Activated CD4-positive, alpha-beta T cell treated with anti-CD3 and anti-CD28 coated beads for 48 hours (primary cell): ENCODE measurements at regions not wholly inside any gene's neighbourhood (a gene's known extent, or its start where the extent isn't known, plus 50 kb on each side); places are given as distances from the start of the nearest gene placed in this dataset.

Experiments
- DNase-seq: peaks from one replicate; pipeline ENCODE4 v3.0.0-alpha.2; 2020

- no peak for DNase-seq
These were observed 842.0 kb downstream of the HACE1 start for GRCh38 chr6:104017410-104018381.

GRCh38 chr6:104014163-104014959, 845.4 kb downstream of the HACE1 start:
- no peak for DNase-seq

- no peak for DNase-seq
These were observed 846.3 kb downstream of the HACE1 start for GRCh38 chr6:104013312-104013971.

- no peak for DNase-seq
These were observed 848.8 kb downstream of the HACE1 start for GRCh38 chr6:104010897-104011296.

- no peak for DNase-seq
These were observed 855.8 kb downstream of the HACE1 start for GRCh38 chr6:104003803-104004516.

GRCh38 chr6:103995571-103995970, 864.1 kb downstream of the HACE1 start:
- no peak for DNase-seq

GRCh38 chr6:103983860-103984259, 875.9 kb downstream of the HACE1 start:
- DNase-seq: no peak

- DNase-seq: no peak
These were observed 876.7 kb downstream of the HACE1 start for GRCh38 chr6:103983011-103983410.

GRCh38 chr6:103982574-103982973, 877.1 kb downstream of the HACE1 start:
- DNase-seq: no peak

- no peak for DNase-seq
These were observed 880.4 kb downstream of the HACE1 start for GRCh38 chr6:103979308-103979707.

GRCh38 chr6:103937389-103937788, 922.3 kb downstream of the HACE1 start:
- no peak for DNase-seq

GRCh38 chr6:103925317-103925716, 934.4 kb downstream of the HACE1 start:
- no peak for DNase-seq

- no peak for DNase-seq
These were observed 949.7 kb downstream of the HACE1 start for GRCh38 chr6:103910018-103910417.

- DNase-seq: no peak
These were observed 950.8 kb downstream of the HACE1 start for GRCh38 chr6:103908898-103909297.

GRCh38 chr6:103895136-103895535, 964.6 kb downstream of the HACE1 start:
- no peak for DNase-seq

- no peak for DNase-seq
These were observed 966.6 kb downstream of the HACE1 start for GRCh38 chr6:103893141-103893581.

GRCh38 chr6:103886951-103887350, 972.8 kb downstream of the HACE1 start:
- DNase-seq: no peak

- no peak for DNase-seq
These were observed 974.3 kb downstream of the HACE1 start for GRCh38 chr6:103885446-103885845.

GRCh38 chr6:103879800-103880199, 979.9 kb downstream of the HACE1 start:
- DNase-seq: no peak

GRCh38 chr6:103875221-103875620, 984.5 kb downstream of the HACE1 start:
- no peak for DNase-seq

GRCh38 chr6:103874575-103874974, 985.1 kb downstream of the HACE1 start:
- no peak for DNase-seq

- DNase-seq: no peak
These were observed 987.0 kb downstream of the HACE1 start for GRCh38 chr6:103872678-103873077.

- no peak for DNase-seq
These were observed 987.5 kb downstream of the HACE1 start for GRCh38 chr6:103872233-103872632.
